BLaER1 treated with 17β-estradiol and CSF1 and Interleukin-3, amounts not matched to agents 10 nM and 100 nM (cell line): ENCODE measurements at regions not wholly inside any gene's neighbourhood (a gene's known extent, or its start where the extent isn't known, plus 50 kb on each side); places are given as distances from the start of the nearest gene placed in this dataset.
A peak's percentile ranks its signal among the peaks of the same experiment; 100 is the strongest.

ENCODE experiments used
- H3K27ac ChIP-seq, 11 experiments: shearing (Covaris generic); formaldehyde crosslinking; 2 replicates each; pipeline ENCODE4 v1.8.1; 2022
- H3K27me3 ChIP-seq, 11 experiments: shearing (Covaris generic); formaldehyde crosslinking; 2 replicates each; pipeline ENCODE4 v1.8.1; 2022
- H3K36me3 ChIP-seq, 11 experiments: shearing (Covaris generic); formaldehyde crosslinking; 2 replicates each; pipeline ENCODE4 v1.8.1; 2022
- H3K4me1 ChIP-seq, 10 experiments: shearing (Covaris generic); formaldehyde crosslinking; 2 replicates each; pipeline ENCODE4 v1.8.1; 2022
- H3K4me2 ChIP-seq, 11 experiments: shearing (Covaris generic); formaldehyde crosslinking; 2 replicates each; pipeline ENCODE4 v1.8.1; 2022
- H3K4me3 ChIP-seq, 10 experiments: shearing (Covaris generic); formaldehyde crosslinking; 2 replicates each; pipeline ENCODE4 v1.8.1; 2022
- H3K9ac ChIP-seq, 11 experiments: shearing (Covaris generic); formaldehyde crosslinking; 2 replicates each; pipeline ENCODE4 v1.8.1; 2022
- H3K9me3 ChIP-seq, 11 experiments: shearing (Covaris generic); formaldehyde crosslinking; replicated peaks in 1 of 11; 2 replicates each; pipeline ENCODE4 v1.8.1; 2022
- H4K20me1 ChIP-seq, 11 experiments: shearing (Covaris generic); formaldehyde crosslinking; 2 replicates each; pipeline ENCODE4 v1.8.1; 2022
- Cebpa-rat ChIP-seq, 11 experiments: shearing (Covaris generic); IDR thresholded peaks; 2 replicates each; pipeline ENCODE4 v1.8.1; 2022

DNA sequence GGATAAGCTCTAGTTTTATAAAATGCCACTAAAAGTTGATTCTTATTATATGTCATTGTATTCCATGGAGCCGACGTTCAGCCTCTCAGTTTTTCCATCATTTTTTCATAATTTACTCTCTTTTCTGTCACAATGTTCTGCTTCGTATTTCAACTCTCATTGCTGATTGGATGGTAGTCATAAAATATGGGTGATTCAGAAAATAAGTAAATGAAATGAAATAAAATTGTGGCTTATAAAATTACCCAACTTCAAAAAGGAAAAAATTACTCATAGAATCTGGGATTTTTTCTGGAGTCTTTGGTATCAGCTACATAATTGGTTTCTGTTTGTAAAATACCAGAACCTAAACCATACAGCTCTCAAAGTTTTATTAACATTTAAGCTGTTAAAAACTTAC is 139.7 kb upstream of the ITGA4 start:
- no peak overlapping the region for H3K27ac ChIP-seq
- H4K20me1 ChIP-seq: no peaks in the 10 kb centered on the region
- H3K9me3 ChIP-seq: no peaks in the 10 kb centered on the region
- H3K27me3 ChIP-seq: no peaks in the 10 kb centered on the region
- no peaks in the 10 kb centered on the region for H3K36me3 ChIP-seq
- no peak overlapping the region for H3K4me2 ChIP-seq
- no peak overlapping the region for H3K4me3 ChIP-seq
- H3K4me1 ChIP-seq: peaks cover 11 to 29% (median 20%) of the 10 kb centered on the region in 10 experiments
- TF ChIP-seq Cebpa-rat (IDR thresholded peaks at IDR 0.05): no peak
- no peak overlapping the region for H3K9ac ChIP-seq

DNA sequence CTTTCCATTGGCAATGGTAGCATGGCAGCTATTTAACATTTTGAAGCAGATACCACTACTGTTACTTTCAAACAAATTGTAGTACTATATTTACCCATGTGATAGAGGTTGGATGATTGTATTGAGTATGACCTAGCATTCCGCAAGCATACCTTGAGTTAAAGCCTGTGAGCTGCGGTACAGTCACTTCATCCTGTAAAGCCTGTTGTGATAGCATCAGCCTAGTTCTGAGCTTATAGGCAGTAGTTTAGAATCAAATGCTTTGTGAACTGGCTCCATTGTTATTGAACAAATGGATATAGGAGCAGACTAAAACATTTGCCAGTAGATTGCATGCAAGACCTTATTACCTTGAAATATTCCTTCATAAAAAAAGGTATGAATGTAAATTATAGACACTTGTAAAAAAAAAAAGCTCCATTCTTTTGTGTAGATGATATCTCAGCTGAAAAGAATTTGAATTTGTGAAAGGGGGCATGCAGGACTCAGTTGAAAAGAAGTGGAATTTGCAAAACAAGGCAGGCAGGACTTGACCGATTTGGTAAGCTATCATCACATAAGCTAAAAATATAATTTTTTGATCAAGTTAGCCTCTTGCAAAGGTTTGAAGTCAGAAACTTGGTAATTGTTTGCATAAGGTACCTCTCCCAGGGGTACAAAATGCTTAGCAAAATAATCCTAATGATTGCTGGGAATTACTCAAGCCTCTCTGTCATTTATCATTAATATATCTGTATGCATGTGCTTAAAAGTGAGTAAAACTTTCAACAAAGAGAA is 138.5 kb upstream of the ITGA4 start:
- H3K4me1 ChIP-seq: peaks cover 7 to 18% (median 11%) of the 10 kb centered on the region in 10 experiments
- H3K27ac ChIP-seq: no peak overlapping the region
- no peaks in the 10 kb centered on the region for H4K20me1 ChIP-seq
- peaks cover 0 to 7% (median 0%) of the 10 kb centered on the region in 11 experiments; a peak in 3 of 22 replicates for H3K9me3 ChIP-seq
- no peak overlapping the region for H3K4me3 ChIP-seq
- no peak overlapping the region for H3K4me2 ChIP-seq
- H3K27me3 ChIP-seq: no peaks in the 10 kb centered on the region
- no peaks in the 10 kb centered on the region for H3K36me3 ChIP-seq
- no peak overlapping the region for H3K9ac ChIP-seq
- no peak for TF ChIP-seq Cebpa-rat (IDR thresholded peaks at IDR 0.05)

DNA sequence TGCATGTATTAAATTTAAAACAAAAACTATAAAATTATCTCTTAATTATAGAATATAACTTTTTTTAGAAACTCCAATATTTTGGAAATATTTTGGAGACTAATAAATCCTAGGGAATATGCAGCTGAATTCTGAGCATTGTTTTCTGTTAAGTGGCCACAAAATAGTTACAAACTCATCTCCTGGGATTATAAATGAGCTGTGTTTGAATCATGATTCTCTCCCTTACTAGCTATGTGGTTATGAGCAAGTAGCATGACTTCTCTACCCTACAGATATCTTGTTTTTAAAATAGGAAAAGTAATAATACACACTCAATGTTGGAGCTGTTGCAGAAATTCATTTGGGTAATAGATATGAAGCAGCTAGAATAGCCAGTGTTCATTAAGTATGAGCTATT is 137.9 kb upstream of the ITGA4 start:
- H3K4me1 ChIP-seq: peaks cover 4 to 12% (median 5%) of the 10 kb centered on the region in 10 experiments
- no peak for TF ChIP-seq Cebpa-rat (IDR thresholded peaks at IDR 0.05)
- no peak overlapping the region for H3K27ac ChIP-seq
- no peaks in the 10 kb centered on the region for H4K20me1 ChIP-seq
- H3K36me3 ChIP-seq: no peaks in the 10 kb centered on the region
- H3K4me3 ChIP-seq: no peak overlapping the region
- no peak overlapping the region for H3K9ac ChIP-seq
- H3K27me3 ChIP-seq: no peaks in the 10 kb centered on the region
- peaks cover 0 to 10% (median 0%) of the 10 kb centered on the region in 11 experiments; a peak in 3 of 22 replicates for H3K9me3 ChIP-seq
- H3K4me2 ChIP-seq: no peak overlapping the region

DNA sequence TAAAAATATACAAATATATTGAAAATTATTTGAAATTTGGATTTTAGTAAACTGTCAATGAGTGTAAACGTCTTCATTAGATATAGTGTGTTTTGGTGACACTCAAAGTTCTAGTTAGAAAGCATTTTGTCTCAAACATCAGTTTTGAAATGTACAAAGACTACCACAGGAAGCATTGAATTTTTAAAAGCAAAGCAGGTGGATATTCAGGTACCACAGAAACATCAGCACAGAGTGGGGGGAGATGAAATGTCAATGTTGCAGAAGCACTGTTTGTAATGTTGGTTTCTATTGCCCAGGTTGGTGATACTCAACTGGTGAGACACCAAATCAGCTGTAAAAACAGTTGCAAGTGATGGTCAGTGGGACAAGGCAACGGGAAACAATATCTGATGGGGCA is 136.5 kb upstream of the ITGA4 start:
- TF ChIP-seq Cebpa-rat (IDR thresholded peaks at IDR 0.05): no peak
- no peak overlapping the region for H3K4me2 ChIP-seq
- H3K4me1 ChIP-seq: peaks cover 0 to 6% (median 0%) of the 10 kb centered on the region in 10 experiments; a peak in 2 of 20 replicates
- no peak overlapping the region for H3K27ac ChIP-seq
- H3K4me3 ChIP-seq: no peak overlapping the region
- no peaks in the 10 kb centered on the region for H3K27me3 ChIP-seq
- peaks cover 0 to 10% (median 0%) of the 10 kb centered on the region in 11 experiments; a peak in 3 of 22 replicates for H3K9me3 ChIP-seq
- H3K9ac ChIP-seq: no peak overlapping the region
- H3K36me3 ChIP-seq: no peaks in the 10 kb centered on the region
- H4K20me1 ChIP-seq: no peaks in the 10 kb centered on the region

DNA sequence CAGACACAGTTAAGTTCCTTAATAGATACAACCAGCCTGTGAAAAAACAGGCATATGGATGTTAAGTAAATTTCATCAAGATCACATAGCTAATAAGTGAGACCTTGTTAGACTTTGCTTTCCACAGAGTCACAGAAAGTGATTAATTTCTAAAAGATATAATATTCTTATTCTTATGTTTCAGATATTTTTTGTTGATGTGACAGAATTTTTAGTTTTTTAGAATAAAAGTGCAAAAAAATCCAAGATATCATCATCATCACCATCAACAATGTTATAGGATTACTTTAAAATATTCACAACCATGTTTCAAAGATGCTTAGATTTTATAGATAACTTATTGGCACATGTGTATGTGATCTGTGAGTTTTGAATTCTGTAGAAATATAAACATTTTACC is 132.3 kb upstream of the ITGA4 start:
- Histone ChIP-seq H3K4me2 (no peak overlapping the region), H4K20me1 (no peaks in the 10 kb centered on the region)
- TF ChIP-seq Cebpa-rat (IDR thresholded peaks at IDR 0.05): no peak

DNA sequence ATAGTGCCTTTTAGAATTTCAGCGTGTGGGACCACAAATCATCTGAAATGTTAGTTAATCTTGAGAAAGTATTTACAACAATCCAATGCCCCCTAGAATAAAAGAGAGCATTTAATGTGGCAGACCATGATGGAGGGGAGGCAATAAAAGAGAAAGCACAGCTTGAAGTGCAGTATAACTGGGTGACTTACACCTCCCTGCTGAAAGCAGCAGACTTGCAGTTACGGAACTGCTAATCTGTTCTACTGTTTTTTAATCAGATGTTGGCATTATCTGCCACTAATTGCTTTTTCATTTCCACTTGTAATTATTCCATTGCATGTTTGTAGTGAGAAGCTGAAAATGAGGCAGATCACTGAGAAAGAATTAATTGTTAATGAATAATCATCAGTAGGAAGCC is 130.5 kb upstream of the ITGA4 start:
- Histone ChIP-seq H3K4me3 (no peak overlapping the region), H3K9ac (no peak overlapping the region), H3K36me3 (no peaks in the 10 kb centered on the region; a peak in 1 of 22 replicates), H3K9me3 (peaks cover 18 to 31% (median 25%) of the 10 kb centered on the region in 11 experiments), H3K4me1 (no peaks in the 10 kb centered on the region), H3K27ac (no peak overlapping the region), H3K27me3 (no peaks in the 10 kb centered on the region), H3K4me2 (no peak overlapping the region), H4K20me1 (no peaks in the 10 kb centered on the region)
- no peak for TF ChIP-seq Cebpa-rat (IDR thresholded peaks at IDR 0.05)

More for the DNA sequence above, 132.3 kb upstream of the ITGA4 start:
- Histone ChIP-seq H3K4me1 (no peaks in the 10 kb centered on the region), H3K9me3 (peaks cover 14 to 29% (median 19%) of the 10 kb centered on the region in 11 experiments), H3K36me3 (no peaks in the 10 kb centered on the region; a peak in 1 of 22 replicates), H3K9ac (no peak overlapping the region), H3K4me3 (no peak overlapping the region), H3K27me3 (no peaks in the 10 kb centered on the region), H3K27ac (no peak overlapping the region)

DNA sequence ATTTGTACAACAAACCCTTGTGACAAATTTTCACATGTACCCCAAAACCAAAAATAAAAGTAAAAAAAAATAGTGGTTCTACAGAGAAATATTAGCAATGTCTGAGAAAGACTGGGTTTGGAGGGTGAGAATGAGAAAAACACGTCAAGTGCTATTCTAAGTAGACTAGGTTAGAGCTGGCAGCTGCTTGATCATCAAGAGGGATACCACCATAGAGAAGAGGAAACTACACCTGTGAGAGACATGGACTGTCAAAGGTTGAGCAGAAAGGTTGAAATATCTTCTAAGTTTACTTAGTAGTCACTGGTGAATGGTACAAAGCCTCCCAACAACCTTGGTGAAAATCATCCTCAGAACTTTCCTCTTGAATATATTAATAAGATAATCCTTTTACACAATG is 126.9 kb upstream of the ITGA4 start:
- no peaks in the 10 kb centered on the region; a peak in 1 of 22 replicates for H3K36me3 ChIP-seq
- H3K27ac ChIP-seq: no peak overlapping the region
- H3K4me2 ChIP-seq: no peak overlapping the region
- no peak overlapping the region for H3K4me3 ChIP-seq
- no peaks in the 10 kb centered on the region for H3K27me3 ChIP-seq
- H3K4me1 ChIP-seq: peaks cover 0 to 7% (median 0%) of the 10 kb centered on the region in 10 experiments; a peak in 7 of 20 replicates
- peaks cover 18 to 27% (median 22%) of the 10 kb centered on the region in 11 experiments for H3K9me3 ChIP-seq
- H3K9ac ChIP-seq: no peak overlapping the region
- H4K20me1 ChIP-seq: no peaks in the 10 kb centered on the region
- TF ChIP-seq Cebpa-rat (IDR thresholded peaks at IDR 0.05): no peak

DNA sequence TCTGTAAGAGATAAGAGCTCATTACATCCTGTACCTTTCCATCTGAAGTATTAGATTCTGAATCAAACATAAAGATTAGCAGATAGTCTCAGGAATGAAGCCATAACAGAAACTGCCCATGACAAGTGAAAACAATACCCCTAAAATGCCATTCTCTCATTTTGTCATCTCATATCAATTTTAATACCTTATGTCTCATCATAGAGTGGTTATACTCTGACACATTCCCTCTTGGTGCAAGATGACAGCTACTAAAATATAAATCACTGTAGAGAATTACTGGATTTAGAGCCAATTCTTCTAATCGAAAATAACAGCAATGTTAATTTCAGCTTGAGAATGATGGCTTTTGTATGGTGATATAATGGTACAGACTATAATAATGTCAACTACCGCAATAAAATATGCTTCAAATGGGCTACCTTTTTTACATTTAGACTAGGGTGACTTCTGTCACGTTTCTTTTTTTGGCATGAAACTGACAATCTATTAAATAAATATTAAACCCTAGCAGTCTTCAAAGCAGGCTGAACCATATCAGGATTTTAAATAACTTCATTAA is 125.1 kb upstream of the ITGA4 start:
- Histone ChIP-seq H3K4me2 (no peak overlapping the region), H3K4me1 (peaks cover 0 to 7% (median 0%) of the 10 kb centered on the region in 10 experiments; a peak in 7 of 20 replicates), H3K36me3 (no peaks in the 10 kb centered on the region; a peak in 1 of 22 replicates), H4K20me1 (no peaks in the 10 kb centered on the region), H3K9me3 (peaks cover 18 to 31% (median 22%) of the 10 kb centered on the region in 11 experiments), H3K27ac (no peak overlapping the region), H3K27me3 (no peaks in the 10 kb centered on the region), H3K9ac (no peak overlapping the region), H3K4me3 (no peak overlapping the region)
- no peak for TF ChIP-seq Cebpa-rat (IDR thresholded peaks at IDR 0.05)

DNA sequence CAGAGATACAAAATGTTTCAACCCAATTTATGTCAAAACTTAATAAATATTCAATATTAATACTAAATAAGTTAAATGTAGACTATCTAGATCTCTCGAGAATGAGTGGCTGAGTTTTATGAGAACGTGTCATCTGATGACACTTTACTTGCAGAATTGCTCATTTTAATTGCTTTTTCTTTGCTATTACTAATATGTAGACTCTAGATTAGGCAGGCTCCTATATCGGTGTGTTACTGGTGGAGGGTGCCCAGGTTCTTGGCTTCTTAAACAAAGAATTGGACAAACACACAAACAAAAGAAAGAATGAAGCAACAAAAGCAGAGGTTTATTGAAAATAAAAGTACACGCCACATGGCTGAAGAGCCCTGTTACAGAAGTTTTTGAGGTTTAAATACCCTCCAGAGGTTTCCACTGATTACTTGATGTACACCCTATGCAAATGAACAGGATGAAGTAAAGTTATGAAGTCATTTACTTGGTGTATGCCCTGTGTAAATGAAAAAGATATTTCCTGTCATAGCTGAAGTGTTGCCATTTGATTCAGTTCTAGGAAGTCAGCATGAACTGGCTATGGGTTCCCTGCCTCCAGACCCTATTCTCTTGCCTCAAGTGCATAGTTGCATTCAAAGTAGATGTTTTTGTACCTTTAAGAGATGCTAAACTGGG is 122.9 kb upstream of the ITGA4 start:
- H3K27ac ChIP-seq: no peak overlapping the region
- H4K20me1 ChIP-seq: no peaks in the 10 kb centered on the region
- peaks cover 0 to 7% (median 0%) of the 10 kb centered on the region in 10 experiments; a peak in 7 of 20 replicates for H3K4me1 ChIP-seq
- H3K27me3 ChIP-seq: no peaks in the 10 kb centered on the region
- H3K9ac ChIP-seq: no peak overlapping the region
- H3K36me3 ChIP-seq: no peaks in the 10 kb centered on the region
- no peak for TF ChIP-seq Cebpa-rat (IDR thresholded peaks at IDR 0.05)
- H3K9me3 ChIP-seq: peaks cover 8 to 17% (median 12%) of the 10 kb centered on the region in 11 experiments; a peak in 20 of 22 replicates
- H3K4me3 ChIP-seq: no peak overlapping the region
- H3K4me2 ChIP-seq: peak overlapping the region in 3 of 11 experiments; percentile 0 to 27 (median 1); a peak in 3 of 22 replicates
